H1 (cell line): ENCODE measurements at regions not wholly inside any gene's neighbourhood (a gene's known extent, or its start where the extent isn't known, plus 50 kb on each side); places are given as distances from the start of the nearest gene placed in this dataset.

Experiments
- ATF3 ChIP-seq: IDR thresholded peaks from 2 replicates; pipeline ENCODE4 v1.6.1; 2011; ENCODE audit warnings: low read depth, mild to moderate bottlenecking, low read length; ENCODE audit not compliant: insufficient read depth
- CTCF ChIP-seq, 3 experiments: IDR thresholded peaks; 1 replicate in 2 of 3; 2 replicates in 1 of 3; pipeline versions ENCODE4 v1.5.1 to v1.6.1; 2011; ENCODE audit warnings: low read length in 3 of 3, mild to moderate bottlenecking in 3 of 3, inconsistent platforms in 2 of 3, low read depth in 1 of 3, moderate library complexity in 1 of 3; ENCODE audit not compliant: insufficient read depth in 1 of 3; ENCODE audit errors: control extremely low read depth in 1 of 3
- FOSL1 ChIP-seq: IDR thresholded peaks from 2 replicates; pipeline ENCODE4 v1.6.1; 2011; ENCODE audit warnings: mild to moderate bottlenecking, low read depth, low read length, moderate library complexity; ENCODE audit not compliant: insufficient read depth
- POLR2A ChIP-seq, 2 experiments: IDR thresholded peaks; 1 replicate in 1 of 2; 2 replicates in 1 of 2; pipeline ENCODE4 v1.6.1; 2011; ENCODE audit warnings: low read depth in 2 of 2, low read length in 2 of 2, mild to moderate bottlenecking in 2 of 2; ENCODE audit errors: control extremely low read depth in 1 of 2
- POU5F1 ChIP-seq: IDR thresholded peaks from 2 replicates; pipeline ENCODE4 v1.6.1; 2011; ENCODE audit warnings: low read depth, mild to moderate bottlenecking, low read length, moderate library complexity
- RFX5 ChIP-seq: IDR thresholded peaks from 2 replicates; pipeline ENCODE4 v1.6.1; 2011; ENCODE audit warnings: low read depth, low read length, improper control_type of control experiment, borderline replicate concordance
- SP1 ChIP-seq: IDR thresholded peaks from 2 replicates; pipeline ENCODE4 v1.6.1; 2011; ENCODE audit warnings: low read depth, low read length
- TAF1 ChIP-seq: IDR thresholded peaks from 2 replicates; pipeline ENCODE4 v1.6.1; 2011; ENCODE audit warnings: mild to moderate bottlenecking, low read depth, low read length

GRCh38 chr6:6466967-6467761 is 121.4 kb upstream of the LY86 start:
- TF ChIP-seq CTCF (IDR thresholded peaks at IDR 0.05; ENCODE audit: control extremely low read depth in 1 of 3, insufficient read depth in 1 of 3, low read depth in 1 of 3, low read length in 3 of 3) (no peak), SP1 (no peak), RFX5 (no peak), ATF3 (no peak), TAF1 (no peak), FOSL1 (no peak), POLR2A (IDR thresholded peaks at IDR 0.05; ENCODE audit: control extremely low read depth in 1 of 2, low read depth in 2 of 2, low read length in 2 of 2) (no peak), POU5F1 (no peak)
